ENCODE measurements at regions not wholly inside any gene's neighbourhood (a gene's known extent, or its start where the extent isn't known, plus 50 kb on each side); places are given as distances from the start of the nearest gene placed in this dataset.

DNA sequence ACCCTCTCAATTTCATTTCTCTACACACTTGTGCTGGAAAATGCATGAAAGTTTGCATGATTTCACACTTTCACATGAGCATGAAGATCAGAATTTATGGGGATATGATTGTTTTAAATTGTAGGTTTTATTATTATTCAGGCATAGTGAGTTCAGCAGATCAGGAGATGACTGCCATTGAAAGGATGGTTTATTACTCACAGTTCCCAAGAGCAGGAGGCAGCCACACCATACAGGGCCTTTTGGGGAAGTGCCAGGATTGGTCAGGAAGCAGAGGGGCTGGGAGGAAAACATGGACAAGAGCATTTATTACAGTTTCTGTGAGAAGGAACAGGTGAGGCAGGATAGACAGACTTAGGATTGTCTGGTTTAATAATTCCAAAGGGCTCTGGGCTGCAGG lies 114.6 kb upstream of the KCNJ15 start (continued):
- TF ChIP-seq MLLT1 (IDR thresholded peaks at IDR 0.05) (no peak), ZNF622 (IDR thresholded peaks at IDR 0.05) (no peak), KAT2A (conservative IDR thresholded peaks at IDR 0.05; ENCODE audit: control insufficient read depth, low read depth, low read length) (no peak), KLF5 (IDR thresholded peaks at IDR 0.05; ENCODE audit: partially characterized antibody) (no peak), ZZZ3 (IDR thresholded peaks at IDR 0.05; ENCODE audit: control insufficient read depth, insufficient read length, low read depth) (no peak)

DNA sequence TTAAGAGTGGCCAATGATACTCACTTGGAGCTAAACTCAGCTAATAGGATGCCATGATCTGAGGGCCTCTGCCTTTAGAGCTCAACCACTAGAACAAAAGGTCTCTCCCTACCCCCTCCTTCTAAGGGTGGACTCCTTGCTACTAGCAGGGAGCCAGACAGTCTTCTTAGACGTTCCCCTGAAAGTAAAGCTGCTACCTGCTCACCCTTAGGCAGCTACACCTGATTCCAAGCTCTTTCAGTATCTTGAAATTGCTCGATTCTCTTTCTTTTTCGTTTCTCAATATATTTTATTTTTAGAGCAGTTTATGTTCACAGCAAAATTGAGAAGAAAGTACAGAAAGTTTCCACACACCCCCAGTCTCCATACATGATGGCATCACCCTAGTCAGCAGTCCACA lies 112.6 kb upstream of the KCNJ15 start:
- in situ Hi-C loops (cut with MboI) = no loop called here
- no peak for ATAC-seq
- 2% methylated on average over 3 of the region's 3 CpGs for WGBS (ENCODE audit: insufficient coverage, insufficient replicate concordance, low lambda C conversion rate, missing lambda C conversion rate)

More for the DNA sequence above, 112.6 kb upstream of the KCNJ15 start:
- Histone ChIP-seq H3K9me3 (replicated peaks; ENCODE audit: control insufficient read depth, insufficient read depth, low read length) (no peaks in the 10 kb centered on the region), H3K4me2 (ENCODE audit: control insufficient read depth, insufficient read depth) (no peak overlapping the region), H3K36me3 (ENCODE audit: control insufficient read depth in 2 of 2, insufficient read depth in 2 of 2, low read length in 1 of 2) (no peaks in the 10 kb centered on the region), H3K4me1 (ENCODE audit: control insufficient read depth, insufficient read depth, low read length) (no peaks in the 10 kb centered on the region), H3K4me3 (no peak overlapping the region), H3K27me3 (replicated peaks in 1 of 2; ENCODE audit: control insufficient read depth in 2 of 2, insufficient read depth in 2 of 2, low read length in 1 of 2) (no peaks in the 10 kb centered on the region; a peak in 1 of 4 replicates), H3K9ac (ENCODE audit: control insufficient read depth, insufficient read depth, low read length) (no peak overlapping the region), H2AFZ (ENCODE audit: control insufficient read depth, low read depth, low read length) (no peak overlapping the region), H4K20me1 (ENCODE audit: control insufficient read depth, insufficient read depth) (no peaks in the 10 kb centered on the region), H3K79me2 (ENCODE audit: control insufficient read depth, insufficient read depth, low read length) (no peaks in the 10 kb centered on the region), H3K27ac (ENCODE audit: control insufficient read depth, insufficient read depth) (no peak overlapping the region)
- no peak for TF ChIP-seq PKNOX1 (IDR thresholded peaks at IDR 0.05)
- TF ChIP-seq, protein P1, sequence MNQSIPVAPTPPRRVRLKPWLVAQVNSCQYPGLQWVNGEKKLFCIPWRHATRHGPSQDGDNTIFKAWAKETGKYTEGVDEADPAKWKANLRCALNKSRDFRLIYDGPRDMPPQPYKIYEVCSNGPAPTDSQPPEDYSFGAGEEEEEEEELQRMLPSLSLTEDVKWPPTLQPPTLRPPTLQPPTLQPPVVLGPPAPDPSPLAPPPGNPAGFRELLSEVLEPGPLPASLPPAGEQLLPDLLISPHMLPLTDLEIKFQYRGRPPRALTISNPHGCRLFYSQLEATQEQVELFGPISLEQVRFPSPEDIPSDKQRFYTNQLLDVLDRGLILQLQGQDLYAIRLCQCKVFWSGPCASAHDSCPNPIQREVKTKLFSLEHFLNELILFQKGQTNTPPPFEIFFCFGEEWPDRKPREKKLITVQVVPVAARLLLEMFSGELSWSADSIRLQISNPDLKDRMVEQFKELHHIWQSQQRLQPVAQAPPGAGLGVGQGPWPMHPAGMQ (IDR thresholded peaks at IDR 0.05; ENCODE audit: borderline replicate concordance) = no peak
- no peak for TF ChIP-seq BCL11A (IDR thresholded peaks at IDR 0.05; ENCODE audit: low read depth, low read length)
- TF ChIP-seq POLR2AphosphoS2 (IDR thresholded peaks at IDR 0.05; ENCODE audit: low read depth, low read length) = no peak
- no peak for TF ChIP-seq MEF2A (IDR thresholded peaks at IDR 0.05; ENCODE audit: insufficient read depth, low read depth, low read length)
- no peak for TF ChIP-seq ETV6 (conservative IDR thresholded peaks at IDR 0.05 in 1 of 2, IDR thresholded peaks at IDR 0.05 in 1 of 2; ENCODE audit: borderline replicate concordance in 1 of 2, low read depth in 1 of 2)
- no peak for TF ChIP-seq TCF3 (IDR thresholded peaks at IDR 0.05; ENCODE audit: borderline replicate concordance, insufficient read depth, low read depth, low read length)
- TF ChIP-seq, protein P2, sequence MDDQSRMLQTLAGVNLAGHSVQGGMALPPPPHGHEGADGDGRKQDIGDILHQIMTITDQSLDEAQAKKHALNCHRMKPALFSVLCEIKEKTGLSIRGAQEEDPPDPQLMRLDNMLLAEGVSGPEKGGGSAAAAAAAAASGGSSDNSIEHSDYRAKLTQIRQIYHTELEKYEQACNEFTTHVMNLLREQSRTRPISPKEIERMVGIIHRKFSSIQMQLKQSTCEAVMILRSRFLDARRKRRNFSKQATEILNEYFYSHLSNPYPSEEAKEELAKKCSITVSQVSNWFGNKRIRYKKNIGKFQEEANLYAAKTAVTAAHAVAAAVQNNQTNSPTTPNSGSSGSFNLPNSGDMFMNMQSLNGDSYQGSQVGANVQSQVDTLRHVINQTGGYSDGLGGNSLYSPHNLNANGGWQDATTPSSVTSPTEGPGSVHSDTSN (IDR thresholded peaks at IDR 0.05; ENCODE audit: insufficient replicate concordance, low read depth, low read length) = no peak
- no peak for TF ChIP-seq BHLHE40 (IDR thresholded peaks at IDR 0.05; ENCODE audit: borderline replicate concordance in 1 of 2, low read depth in 2 of 2, low read length in 1 of 2)
- ChIA-PET POLR2A (no interaction called here), CTCF (interaction anchor here (0.8 to 1.3 kb wide), 2 partner anchors 17 to 212 kb away, joined by 3 read pairs; no protein-coding TSS in a partner anchor), SMC1A (ENCODE audit: uncharacterized antibody, unreplicated experiment) (no interaction called here), RAD21 (ENCODE audit: unreplicated experiment) (no interaction called here)
- DNase-seq (ENCODE audit: low read depth, low spot score) (no peak), FAIRE-seq (no peak)
- no TSS peak for BruUV-seq (replicated peaks)
- intact Hi-C loops (cut with micrococcal nuclease; ENCODE audit: unreplicated experiment) = no loop called here
